ENCODE measurements at regions not wholly inside any gene's neighbourhood (a gene's known extent, or its start where the extent isn't known, plus 50 kb on each side); places are given as distances from the start of the nearest gene placed in this dataset.

DNA sequence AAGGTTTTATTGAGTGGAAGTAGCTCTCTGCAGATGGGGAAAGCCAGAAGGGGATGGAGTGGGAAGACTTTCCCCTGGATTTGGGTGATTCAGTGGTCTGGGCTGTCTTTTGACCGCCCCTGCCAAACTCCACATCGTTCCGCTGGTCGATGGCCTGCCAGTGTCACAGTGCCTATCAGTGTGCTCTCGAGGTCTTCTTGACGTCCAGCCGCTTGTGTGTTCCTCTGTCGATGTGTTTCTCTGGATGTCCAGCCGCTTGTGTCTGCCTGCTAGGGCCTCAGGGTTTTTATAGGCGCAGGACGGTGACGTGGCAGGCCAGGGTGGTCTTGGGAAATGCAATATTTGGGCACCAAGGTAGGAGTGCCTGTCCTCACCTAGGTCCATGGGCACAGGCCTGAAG lies 1371.4 kb upstream of the PIK3C3 start:
- H3K56ac ChIP-seq (replicated peaks; ENCODE audit: insufficient read length, low read depth, low read length): no peak overlapping the region
- no peaks in the 10 kb centered on the region for H3K27me3 ChIP-seq (replicated peaks in 1 of 4; ENCODE audit: control insufficient read depth in 3 of 4, extremely low read depth in 1 of 4, insufficient read depth in 3 of 4, low read length in 3 of 4)
- H3K79me2 ChIP-seq (ENCODE audit: control insufficient read depth in 1 of 2, insufficient read depth in 2 of 2, low read length in 2 of 2): no peaks in the 10 kb centered on the region
- no peak overlapping the region for H3K14ac ChIP-seq (ENCODE audit: insufficient read length)
- no peaks in the 10 kb centered on the region for H4K20me1 ChIP-seq (replicated peaks in 1 of 2; ENCODE audit: control insufficient read depth in 1 of 2, insufficient read depth in 2 of 2, low read length in 2 of 2)
- no peaks in the 10 kb centered on the region for H3K9me3 ChIP-seq (ENCODE audit: insufficient read depth in 2 of 2, low read depth in 1 of 2, low read length in 1 of 2)
- CTCF ChIA-PET (ENCODE audit: partially characterized antibody): no interaction called here
- H2BK12ac ChIP-seq (ENCODE audit: low read depth, low read length): no peak overlapping the region
- no peak overlapping the region for H4K91ac ChIP-seq (replicated peaks; ENCODE audit: insufficient read length, low read length)
- H2BK120ac ChIP-seq (replicated peaks; ENCODE audit: low read depth, low read length): no peak overlapping the region
- no peak overlapping the region for H2BK20ac ChIP-seq (ENCODE audit: low read length)
- H2AK5ac ChIP-seq (ENCODE audit: low read depth, low read length): no peak overlapping the region
- H3K23ac ChIP-seq (ENCODE audit: insufficient read length): no peak overlapping the region
- no peak overlapping the region for H4K5ac ChIP-seq (ENCODE audit: insufficient read length, low read depth, low read length)
- H2BK15ac ChIP-seq (ENCODE audit: low read length): no peak overlapping the region
- no peaks in the 10 kb centered on the region for H3K23me2 ChIP-seq (ENCODE audit: low read depth, low read length)
- FAIRE-seq (no peak), DNase-seq (ENCODE audit: low read depth in 1 of 2, low spot score in 2 of 2) (no peak)
- no peaks in the 10 kb centered on the region for H3K4me1 ChIP-seq (replicated peaks in 1 of 4; ENCODE audit: control insufficient read depth in 3 of 4, insufficient read depth in 4 of 4, low read length in 3 of 4)
- no peak overlapping the region for H3K4ac ChIP-seq (replicated peaks; ENCODE audit: insufficient read length, low read depth, low read length)
- H3K9ac ChIP-seq (replicated peaks in 1 of 4; ENCODE audit: extremely low read depth in 1 of 4, low read depth in 3 of 4, low read length in 3 of 4): no peak overlapping the region
- H3K4me3 ChIP-seq (ENCODE audit: extremely low read depth in 1 of 4, insufficient read depth in 2 of 4, low read depth in 3 of 4, low read length in 4 of 4): no peak overlapping the region
- 99% methylated on average over 12 of the region's 12 CpGs; no CpG with 5 or more reads in 1 of the 2 experiments for WGBS, 2 experiments (ENCODE audit: extremely low coverage in 1 of 2, insufficient coverage in 1 of 2, insufficient read length in 1 of 2, insufficient replicate concordance in 2 of 2, low coverage in 1 of 2, low lambda C conversion rate in 2 of 2, missing lambda C conversion rate in 1 of 2)
- no peak overlapping the region for H4K8ac ChIP-seq (ENCODE audit: extremely low read depth, insufficient read depth, low read length)
- H3K18ac ChIP-seq (ENCODE audit: extremely low read depth, low read length): no peak overlapping the region
- H2AFZ ChIP-seq (ENCODE audit: low read length): 0 out of 2 replicates have a peak overlapping the region, but pooled peaks have one; percentile 30
- H2BK5ac ChIP-seq (ENCODE audit: low read depth, low read length): no peak overlapping the region
- POLR2A ChIA-PET (ENCODE audit: partially characterized antibody): no interaction called here
- H3K79me1 ChIP-seq (ENCODE audit: low read depth, low read length): no peaks in the 10 kb centered on the region
- H3K27ac ChIP-seq (ENCODE audit: low read depth, low read length): no peak overlapping the region
- H3K4me2 ChIP-seq (ENCODE audit: insufficient read depth in 1 of 2, low read depth in 2 of 2, low read length in 2 of 2): no peak overlapping the region
- H3K36me3 ChIP-seq (ENCODE audit: control insufficient read depth in 2 of 4, insufficient read depth in 4 of 4, low read length in 3 of 4): no peaks in the 10 kb centered on the region
- no peak for TF ChIP-seq EP300 (IDR thresholded peaks at IDR 0.05; ENCODE audit: borderline replicate concordance in 1 of 2, low read depth in 2 of 2, low read length in 2 of 2)
- TF ChIP-seq EGR1 (IDR thresholded peaks at IDR 0.05; ENCODE audit: borderline replicate concordance, low read depth, low read length): no peak
- TF ChIP-seq BACH1 (IDR thresholded peaks at IDR 0.05; ENCODE audit: low read length): no peak
- TF ChIP-seq SRF (IDR thresholded peaks at IDR 0.05; ENCODE audit: low read depth, low read length): no peak
- TF ChIP-seq CHD2 (IDR thresholded peaks at IDR 0.05; ENCODE audit: low read length): no peak
- no peak for TF ChIP-seq RFX5 (IDR thresholded peaks at IDR 0.05; ENCODE audit: borderline replicate concordance, low read depth, low read length)
- no peak for TF ChIP-seq SP1 (IDR thresholded peaks at IDR 0.05; ENCODE audit: low read depth, low read length)
- no peak for TF ChIP-seq HDAC2 (IDR thresholded peaks at IDR 0.05; ENCODE audit: borderline replicate concordance in 1 of 2, low read depth in 2 of 2, low read length in 2 of 2)
- no peak for TF ChIP-seq RAD21 (IDR thresholded peaks at IDR 0.05 in 1 of 2, conservative IDR thresholded peaks at IDR 0.05 in 1 of 2; ENCODE audit: low read depth in 2 of 2, low read length in 2 of 2)
- no peak for TF ChIP-seq POU5F1 (IDR thresholded peaks at IDR 0.05; ENCODE audit: low read depth, low read length)

Data from H1 (cell line).